Myocyte (in vitro differentiated cells): ENCODE measurements at regions not wholly inside any gene's neighbourhood (a gene's known extent, or its start where the extent isn't known, plus 50 kb on each side); places are given as distances from the start of the nearest gene placed in this dataset. TPM values are rescaled to one million over a fixed set of nuclear protein-coding genes. Genes with fewer than 3 reads are reported as not detected.
"Not testable (repeated sequence)": the region's sequence is repeated elsewhere in the genome, so short reads cannot be mapped to it uniquely, and the experiment has no call there.

Experiments used
- DNase-seq: peaks from one replicate; pipeline ENCODE4 v3.0.0-alpha.2; 2012; ENCODE audit warnings: low read depth
- microRNA-seq: library from miRNA; unstranded; fragments of <30 nt; microRNA quantifications from one replicate; pipeline ENCODE4, GENCODE V29; 2016

DNA sequence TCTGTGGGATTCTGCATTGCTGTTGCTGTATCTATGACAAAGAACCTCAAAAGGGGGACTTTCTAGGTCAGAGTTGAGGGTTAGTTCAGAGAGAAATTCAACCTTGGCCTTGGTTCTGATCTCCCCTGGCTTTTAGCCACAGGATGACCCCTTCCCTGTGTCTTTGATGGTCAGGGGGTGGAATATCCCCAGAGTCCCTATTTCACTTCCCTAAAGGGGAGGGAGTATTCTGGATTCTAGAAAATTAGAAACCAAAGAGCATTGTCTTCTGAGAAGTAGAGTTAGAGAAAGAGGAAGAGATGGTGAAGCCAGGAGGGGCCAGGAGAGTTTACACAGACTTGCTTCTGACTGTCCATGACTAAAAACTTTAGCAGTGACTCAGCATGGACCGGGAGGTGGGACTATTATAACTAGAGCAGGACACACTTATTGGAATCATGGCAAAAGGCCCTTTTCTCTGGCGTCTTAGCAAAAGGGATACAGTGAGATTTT is 56.2 kb upstream of the LPAR1 start:
- DNase-seq, result peak; percentile 51

DNA sequence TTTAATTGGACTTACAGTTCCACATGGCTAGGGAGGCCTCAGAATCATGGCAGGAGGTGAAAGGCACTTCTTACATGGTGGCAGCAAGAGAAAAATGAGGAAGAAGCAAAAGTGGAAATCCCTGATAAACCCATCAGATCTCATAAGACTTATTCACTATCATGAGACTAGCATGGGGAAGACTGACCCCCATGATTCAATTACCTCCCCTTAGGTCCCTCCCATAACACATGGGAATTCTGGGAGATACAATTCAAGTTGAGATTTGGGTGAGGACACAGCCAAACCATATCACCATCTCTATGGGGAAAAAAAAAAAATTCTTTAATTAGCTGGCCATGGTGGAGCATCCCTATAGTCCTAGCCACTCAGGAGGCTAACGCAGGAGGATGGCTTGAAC is 53.9 kb upstream of the LPAR1 start:
- DNase-seq, result not testable (repeated sequence)

Small RNA genes in the stretch of these regions (microRNA-seq; reads per million reads assigned to microRNA genes)
- gene MIR7702, result not detected
